ENCODE measurements at regions not wholly inside any gene's neighbourhood (a gene's known extent, or its start where the extent isn't known, plus 50 kb on each side); places are given as distances from the start of the nearest gene placed in this dataset.

- no peak for TF ChIP-seq POLR2A (IDR thresholded peaks at IDR 0.05)
- TF ChIP-seq CTCF (IDR thresholded peaks at IDR 0.05) = no peak
These were observed 100.2 kb upstream of the SORCS1 start for GRCh38 chr10:107264742-107265141.

All from upper lobe of left lung (tissue), 4 donors.